H1 (cell line): ENCODE measurements at regions not wholly inside any gene's neighbourhood (a gene's known extent, or its start where the extent isn't known, plus 50 kb on each side); places are given as distances from the start of the nearest gene placed in this dataset.

Source experiments
- CTCF ChIA-PET: fragments of 300-600 bp; sonication (Branson Sonifier 250); formaldehyde crosslinking; loops from one replicate; lab custom pipeline; 2021; ENCODE audit not compliant: partially characterized antibody; lab: Charles Lee
- POLR2A ChIA-PET: fragments of 300-600 bp; sonication (Branson Sonifier 250); formaldehyde crosslinking; loops from one replicate; lab custom pipeline; 2021; ENCODE audit warnings: inconsistent platforms; ENCODE audit not compliant: partially characterized antibody; lab: Charles Lee
- DNase-seq, 2 experiments: peaks; one replicate each; pipeline versions ENCODE4 v3.0.0 to v3.0.0-alpha.2; 2010 to 2022; ENCODE audit warnings: low spot score in 2 of 2, low read depth in 1 of 2, mixed read lengths in 1 of 2
- FAIRE-seq: peaks from 2 replicates; lab custom pipeline; 2011; peaks lifted over from hg19 to GRCh38; lab: Jason Lieb, UNC
- H2AFZ ChIP-seq: 2 replicates; pipeline ENCODE4 v1.8.1; 2012; ENCODE audit warnings: low read length, inconsistent platforms
- H2AK5ac ChIP-seq: 2 replicates; pipeline ENCODE4 v1.6.1; 2013; ENCODE audit warnings: low read depth, low read length
- H2BK120ac ChIP-seq: replicated peaks from 2 replicates; pipeline ENCODE3; 2013; ENCODE audit warnings: low read depth, low read length, inconsistent platforms
- H2BK12ac ChIP-seq: 2 replicates; pipeline ENCODE4 v1.6.1; 2013; ENCODE audit warnings: low read depth, low read length
- H2BK15ac ChIP-seq: 2 replicates; pipeline ENCODE4 v1.6.1; 2013; ENCODE audit warnings: low read length
- H2BK20ac ChIP-seq: 2 replicates; pipeline ENCODE4 v1.6.1; 2013; ENCODE audit warnings: low read length
- H2BK5ac ChIP-seq: 2 replicates; pipeline ENCODE4 v1.6.1; 2013; ENCODE audit warnings: low read depth, low read length
- H3K14ac ChIP-seq: 2 replicates; pipeline ENCODE4 v1.6.1; 2013; ENCODE audit warnings: inconsistent platforms; ENCODE audit not compliant: insufficient read length
- H3K18ac ChIP-seq: 2 replicates; pipeline ENCODE4 v1.6.1; 2013; ENCODE audit warnings: low read length; ENCODE audit errors: extremely low read depth
- H3K23ac ChIP-seq: 2 replicates; pipeline ENCODE4 v1.6.1; 2013; ENCODE audit warnings: inconsistent platforms; ENCODE audit not compliant: insufficient read length
- H3K23me2 ChIP-seq: 2 replicates; pipeline ENCODE4 v1.6.1; 2013; ENCODE audit warnings: low read depth, low read length
- H3K27ac ChIP-seq: 2 replicates; pipeline ENCODE4 v1.6.1; 2011; ENCODE audit warnings: low read depth, low read length, inconsistent platforms
- H3K27me3 ChIP-seq, 4 experiments: replicated peaks in 1 of 4; 1 replicate in 1 of 4; 2 replicates in 3 of 4; pipeline versions ENCODE4 v1.6.1 to v1.8.1; 2011 to 2013; ENCODE audit warnings: low read length in 3 of 4, mild to moderate bottlenecking in 3 of 4, inconsistent platforms in 2 of 4, mixed read lengths in 2 of 4, moderate library complexity in 1 of 4; ENCODE audit not compliant: control insufficient read depth in 3 of 4, insufficient read depth in 3 of 4; ENCODE audit errors: extremely low read depth in 1 of 4
- H3K36me3 ChIP-seq, 4 experiments: 2 replicates each; pipeline versions ENCODE4 v1.6.1 to v1.8.1; 2011 to 2013; ENCODE audit warnings: mild to moderate bottlenecking in 4 of 4, low read length in 3 of 4, moderate library complexity in 2 of 4, control low read depth in 1 of 4, inconsistent platforms in 1 of 4; ENCODE audit not compliant: insufficient read depth in 4 of 4, control insufficient read depth in 2 of 4
- H3K4ac ChIP-seq: replicated peaks from 2 replicates; pipeline ENCODE3; 2013; ENCODE audit warnings: low read length, low read depth, mixed read lengths, inconsistent platforms; ENCODE audit not compliant: insufficient read length
- H3K4me1 ChIP-seq, 4 experiments: replicated peaks in 1 of 4; 1 replicate in 1 of 4; 2 replicates in 3 of 4; pipeline versions ENCODE4 v1.6.1 to v1.8.1; 2011 to 2013; ENCODE audit warnings: low read length in 3 of 4, inconsistent platforms in 2 of 4, mixed read lengths in 1 of 4; ENCODE audit not compliant: insufficient read depth in 4 of 4, control insufficient read depth in 3 of 4
- H3K4me2 ChIP-seq, 2 experiments: 2 replicates each; pipeline versions ENCODE4 v1.6.1 to v1.8.1; 2011 to 2013; ENCODE audit warnings: low read depth in 2 of 2, low read length in 2 of 2, control low read depth in 1 of 2, inconsistent platforms in 1 of 2, mild to moderate bottlenecking in 1 of 2; ENCODE audit not compliant: insufficient read depth in 1 of 2
- H3K4me3 ChIP-seq, 4 experiments: fragments of 200-600, 300-600 bp in 1 of 4; sonication (generic), shearing (Covaris generic), sonication (Bioruptor Twin) in 1 of 4; 2 replicates each; pipeline versions ENCODE4 v1.5.1 to v1.8.1; 2011 to 2016; ENCODE audit warnings: low read length in 4 of 4, low read depth in 3 of 4, control low read depth in 2 of 4, inconsistent platforms in 2 of 4, mild to moderate bottlenecking in 2 of 4, mixed read lengths in 1 of 4, moderate library complexity in 1 of 4; ENCODE audit not compliant: insufficient read depth in 2 of 4; ENCODE audit errors: extremely low read depth in 1 of 4
- H3K56ac ChIP-seq: replicated peaks from 2 replicates; pipeline ENCODE3; 2013; ENCODE audit warnings: low read depth, mild to moderate bottlenecking, mixed read lengths, low read length, inconsistent platforms; ENCODE audit not compliant: insufficient read length
- H3K79me1 ChIP-seq: 2 replicates; pipeline ENCODE4 v1.6.1; 2013; ENCODE audit warnings: low read depth, low read length, control low read depth
- H3K79me2 ChIP-seq, 2 experiments: 2 replicates each; pipeline versions ENCODE4 v1.6.1 to v1.8.1; 2012 to 2013; ENCODE audit warnings: low read length in 2 of 2, mild to moderate bottlenecking in 2 of 2, inconsistent platforms in 1 of 2; ENCODE audit not compliant: insufficient read depth in 2 of 2, control insufficient read depth in 1 of 2
- H3K9ac ChIP-seq, 4 experiments: replicated peaks in 1 of 4; 1 replicate in 1 of 4; 2 replicates in 3 of 4; pipeline versions ENCODE4 v1.6.1 to v1.8.1; 2011 to 2013; ENCODE audit warnings: low read depth in 3 of 4, low read length in 3 of 4, control low read depth in 2 of 4, mild to moderate bottlenecking in 2 of 4, moderate library complexity in 2 of 4, inconsistent platforms in 1 of 4; ENCODE audit errors: extremely low read depth in 1 of 4
- H3K9me3 ChIP-seq, 2 experiments: 2 replicates each; pipeline versions ENCODE4 v1.6.1 to v1.8.1; 2012 to 2013; ENCODE audit warnings: mild to moderate bottlenecking in 2 of 2, moderate library complexity in 2 of 2, control low read depth in 1 of 2, inconsistent platforms in 1 of 2, low read depth in 1 of 2, low read length in 1 of 2, mixed read lengths in 1 of 2; ENCODE audit not compliant: insufficient read depth in 2 of 2
- H4K20me1 ChIP-seq, 2 experiments: replicated peaks in 1 of 2; 2 replicates each; pipeline versions ENCODE3 to v1.8.1; 2011 to 2013; ENCODE audit warnings: inconsistent platforms in 2 of 2, low read length in 2 of 2, mild to moderate bottlenecking in 1 of 2; ENCODE audit not compliant: insufficient read depth in 2 of 2, control insufficient read depth in 1 of 2
- H4K5ac ChIP-seq: 2 replicates; pipeline ENCODE4 v1.6.1; 2013; ENCODE audit warnings: low read length, low read depth, mixed read lengths, inconsistent platforms; ENCODE audit not compliant: insufficient read length
- H4K8ac ChIP-seq: 2 replicates; pipeline ENCODE4 v1.8.0; 2013; ENCODE audit warnings: mild to moderate bottlenecking, moderate library complexity, low read length, inconsistent platforms; ENCODE audit not compliant: insufficient read depth; ENCODE audit errors: extremely low read depth
- H4K91ac ChIP-seq: replicated peaks from 2 replicates; pipeline ENCODE3; 2013; ENCODE audit warnings: low read length, mixed read lengths, inconsistent platforms; ENCODE audit not compliant: insufficient read length
- BACH1 ChIP-seq: IDR thresholded peaks from 2 replicates; pipeline ENCODE4 v1.6.1; 2012; ENCODE audit warnings: low read length, improper control_type of control experiment
- WGBS, 2 experiments: shearing (Covaris generic) in 1 of 2; methylation state at CpG; one replicate each; pipeline versions ENCODE4 v1.1.6 to v1.1.7; 2013 to 2015; ENCODE audit warnings: low lambda C conversion rate in 2 of 2, mixed read lengths in 2 of 2, inconsistent platforms in 1 of 2, low coverage in 1 of 2, missing lambda C conversion rate in 1 of 2; ENCODE audit not compliant: insufficient replicate concordance in 2 of 2, insufficient coverage in 1 of 2, insufficient read length in 1 of 2; ENCODE audit errors: extremely low coverage in 1 of 2, missing lambda C conversion rate in 1 of 2; 5-methylcytosine and 5-hydroxymethylcytosine counted together

GRCh38 chr7:106756884-106757283, 95.9 kb upstream of the CCDC71L start:
- no peak for FAIRE-seq
- H3K9ac ChIP-seq = no peak overlapping the region
- POLR2A ChIA-PET = no interaction called here
- no peaks in the 10 kb centered on the region for H3K79me1 ChIP-seq
- no peak overlapping the region for H4K8ac ChIP-seq
- H4K5ac ChIP-seq = no peak overlapping the region
- no peak overlapping the region for H2BK120ac ChIP-seq
- H2AFZ ChIP-seq = no peak overlapping the region
- H3K36me3 ChIP-seq = no peaks in the 10 kb centered on the region
- H2AK5ac ChIP-seq = no peak overlapping the region
- no peak overlapping the region for H3K14ac ChIP-seq
- no peak for DNase-seq
- no peaks in the 10 kb centered on the region for H3K4me1 ChIP-seq
- H3K56ac ChIP-seq = no peak overlapping the region
- no peak overlapping the region for H2BK5ac ChIP-seq
- H3K23me2 ChIP-seq = no peaks in the 10 kb centered on the region
- no peak overlapping the region for H2BK20ac ChIP-seq
- no peak overlapping the region for H3K4ac ChIP-seq
- no peaks in the 10 kb centered on the region for H3K27me3 ChIP-seq
- no peak for TF ChIP-seq BACH1
- 95% methylated on average over 11 of the region's 11 CpGs; no CpG with 5 or more reads in 1 of the 2 experiments for WGBS, 2 experiments
- CTCF ChIA-PET = interaction anchor here (1.2 to 1.4 kb wide), 2 partner anchors 19 to 23 kb away, joined by 3 to 5 read pairs; no protein-coding TSS in a partner anchor
- no peak overlapping the region for H3K4me3 ChIP-seq
- no peak overlapping the region for H3K23ac ChIP-seq
- no peaks in the 10 kb centered on the region for H3K79me2 ChIP-seq
- H3K9me3 ChIP-seq = peaks cover 4 to 13% of the 10 kb centered on the region in 2 experiments; a peak in 2 of 4 replicates
- no peak overlapping the region for H4K91ac ChIP-seq
- no peak overlapping the region for H2BK12ac ChIP-seq
- H3K18ac ChIP-seq = no peak overlapping the region
- no peaks in the 10 kb centered on the region for H4K20me1 ChIP-seq
- H2BK15ac ChIP-seq = no peak overlapping the region
- no peak overlapping the region for H3K4me2 ChIP-seq
- no peak overlapping the region for H3K27ac ChIP-seq
